ENCODE measurements at regions not wholly inside any gene's neighbourhood (a gene's known extent, or its start where the extent isn't known, plus 50 kb on each side); places are given as distances from the start of the nearest gene placed in this dataset.

GRCh38 chr1:219689774-219690173 lies 76.9 kb upstream of the ZC3H11B start:
- Mint-ChIP-seq H3K9me3 (ENCODE audit: unreplicated experiment) (no peaks in the 10 kb centered on the region), H3K36me3 (ENCODE audit: insufficient read depth, unreplicated experiment) (no peaks in the 10 kb centered on the region), H3K27ac (ENCODE audit: low read depth, unreplicated experiment) (no peak overlapping the region), H3K4me3 (ENCODE audit: unreplicated experiment) (no peak overlapping the region), H3K4me1 (ENCODE audit: insufficient read depth, unreplicated experiment) (no peaks in the 10 kb centered on the region), H3K27me3 (ENCODE audit: insufficient read depth, unreplicated experiment) (peaks cover 88% of the 10 kb centered on the region)
- no peak for TF ChIP-seq CTCF (IDR thresholded peaks at IDR 0.05; ENCODE audit: unreplicated experiment)
- BruUV-seq (replicated peaks), result no TSS peak
- POLR2A ChIA-PET, result no interaction called here
- intact Hi-C loops (cut with micrococcal nuclease), result no loop called here
- CTCF ChIA-PET, result interaction anchor here (0.6 to 0.7 kb wide), 2 partner anchors 116 to 623 kb away, joined by 3 read pairs; no protein-coding TSS in a partner anchor
- no peak for DNase-seq (ENCODE audit: unreplicated experiment)

- Mint-ChIP-seq H3K36me3 (ENCODE audit: insufficient read depth, unreplicated experiment) (no peaks in the 10 kb centered on the region), H3K9me3 (ENCODE audit: unreplicated experiment) (no peaks in the 10 kb centered on the region), H3K27ac (ENCODE audit: low read depth, unreplicated experiment) (no peak overlapping the region), H3K4me1 (ENCODE audit: insufficient read depth, unreplicated experiment) (no peaks in the 10 kb centered on the region), H3K27me3 (ENCODE audit: insufficient read depth, unreplicated experiment) (peaks cover 77% of the 10 kb centered on the region), H3K4me3 (ENCODE audit: unreplicated experiment) (no peak overlapping the region)
- CTCF ChIA-PET, result interaction anchor here (0.6 kb wide), 1 partner anchor 262 kb away, joined by 6 read pairs; no protein-coding TSS in a partner anchor
- POLR2A ChIA-PET, result no interaction called here
- no TSS peak for BruUV-seq (replicated peaks)
- no peak for DNase-seq (ENCODE audit: unreplicated experiment)
- no peak for TF ChIP-seq CTCF (IDR thresholded peaks at IDR 0.05; ENCODE audit: unreplicated experiment)
- intact Hi-C loops (cut with micrococcal nuclease), result no loop called here
Measured at GRCh38 chr1:219687779-219688178, 74.9 kb upstream of the ZC3H11B start.

GRCh38 chr1:219686171-219686570 lies 73.3 kb upstream of the ZC3H11B start:
- H3K9me3 Mint-ChIP-seq (ENCODE audit: unreplicated experiment), result no peaks in the 10 kb centered on the region
- POLR2A ChIA-PET, result no interaction called here
- CTCF ChIA-PET, result interaction anchor here (0.7 kb wide), 1 partner anchor 269 kb away, joined by 4 read pairs; no protein-coding TSS in a partner anchor
- H3K4me1 Mint-ChIP-seq (ENCODE audit: insufficient read depth, unreplicated experiment), result no peaks in the 10 kb centered on the region
- no TSS peak for BruUV-seq (replicated peaks)
- DNase-seq (ENCODE audit: unreplicated experiment), result no peak
- peaks cover 82% of the 10 kb centered on the region for H3K27me3 Mint-ChIP-seq (ENCODE audit: insufficient read depth, unreplicated experiment)
- H3K4me3 Mint-ChIP-seq (ENCODE audit: unreplicated experiment), result no peak overlapping the region
- intact Hi-C loops (cut with micrococcal nuclease), result no loop called here
- no peak for TF ChIP-seq CTCF (IDR thresholded peaks at IDR 0.05; ENCODE audit: unreplicated experiment)
- H3K36me3 Mint-ChIP-seq (ENCODE audit: insufficient read depth, unreplicated experiment), result no peaks in the 10 kb centered on the region
- no peak overlapping the region for H3K27ac Mint-ChIP-seq (ENCODE audit: low read depth, unreplicated experiment)

GRCh38 chr1:219682788-219683187 lies 69.9 kb upstream of the ZC3H11B start:
- no peak for DNase-seq (ENCODE audit: unreplicated experiment)
- Mint-ChIP-seq H3K4me1 (ENCODE audit: insufficient read depth, unreplicated experiment) (no peaks in the 10 kb centered on the region), H3K4me3 (ENCODE audit: unreplicated experiment) (no peak overlapping the region), H3K27ac (ENCODE audit: low read depth, unreplicated experiment) (no peak overlapping the region), H3K27me3 (ENCODE audit: insufficient read depth, unreplicated experiment) (peaks cover 79% of the 10 kb centered on the region), H3K36me3 (ENCODE audit: insufficient read depth, unreplicated experiment) (no peaks in the 10 kb centered on the region), H3K9me3 (ENCODE audit: unreplicated experiment) (no peaks in the 10 kb centered on the region)
- POLR2A ChIA-PET, result no interaction called here
- no peak for TF ChIP-seq CTCF (IDR thresholded peaks at IDR 0.05; ENCODE audit: unreplicated experiment)
- intact Hi-C loops (cut with micrococcal nuclease), result no loop called here
- no TSS peak for BruUV-seq (replicated peaks)
- CTCF ChIA-PET, result no interaction called here

Data from MCF 10A (cell line).